GM15510 (cell line): ENCODE measurements at regions not wholly inside any gene's neighbourhood (a gene's known extent, or its start where the extent isn't known, plus 50 kb on each side); places are given as distances from the start of the nearest gene placed in this dataset.

Source experiments
- POLR2A ChIP-seq: IDR thresholded peaks from 3 replicates; pipeline ENCODE4 v1.6.1; 2011; ENCODE audit warnings: borderline replicate concordance; ENCODE audit not compliant: insufficient read length; ENCODE audit errors: extremely low read depth

DNA sequence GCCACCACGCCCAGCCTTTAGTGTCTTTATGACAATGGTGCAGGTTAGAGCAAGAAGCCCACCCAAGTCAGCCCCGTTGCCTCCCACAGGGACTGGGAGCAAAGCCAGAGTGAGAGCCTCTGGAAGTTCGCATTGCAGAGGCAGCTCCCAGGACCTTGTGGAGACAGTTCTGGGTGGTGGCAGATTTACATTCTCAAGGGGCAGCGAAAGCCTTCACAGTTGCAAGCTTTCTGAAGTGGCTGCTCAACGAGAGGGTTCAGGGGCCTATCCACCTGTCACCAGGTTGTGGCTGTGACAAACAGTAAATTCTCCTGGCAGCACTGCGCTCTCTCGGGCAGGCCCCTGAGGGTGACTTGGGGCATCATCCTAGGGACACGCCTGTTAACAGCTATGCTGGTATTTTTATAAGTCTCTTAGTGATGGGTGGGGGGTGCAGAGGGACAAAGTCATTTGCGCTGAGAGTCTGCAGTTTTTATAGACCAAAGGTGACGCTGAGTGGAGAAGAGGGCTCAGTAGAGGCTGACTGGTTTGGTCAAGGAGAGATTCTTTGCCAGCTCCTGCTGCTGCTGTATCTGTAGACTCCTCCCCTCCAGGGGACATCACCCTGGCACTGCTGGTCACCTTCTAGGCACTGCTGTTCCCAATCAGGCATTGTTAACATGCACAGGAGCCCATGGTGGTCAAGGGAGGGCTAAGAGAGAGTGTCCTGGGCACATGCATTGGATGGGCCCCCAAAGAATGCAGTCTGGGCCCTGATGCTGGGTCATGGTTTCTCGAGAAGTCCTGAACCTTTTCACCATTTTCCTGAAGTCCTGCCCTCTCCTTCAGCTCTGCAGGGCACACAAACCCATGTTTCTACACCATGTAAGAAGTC lies 57.5 kb upstream of the KLF13 start:
- no peak for TF ChIP-seq POLR2A

DNA sequence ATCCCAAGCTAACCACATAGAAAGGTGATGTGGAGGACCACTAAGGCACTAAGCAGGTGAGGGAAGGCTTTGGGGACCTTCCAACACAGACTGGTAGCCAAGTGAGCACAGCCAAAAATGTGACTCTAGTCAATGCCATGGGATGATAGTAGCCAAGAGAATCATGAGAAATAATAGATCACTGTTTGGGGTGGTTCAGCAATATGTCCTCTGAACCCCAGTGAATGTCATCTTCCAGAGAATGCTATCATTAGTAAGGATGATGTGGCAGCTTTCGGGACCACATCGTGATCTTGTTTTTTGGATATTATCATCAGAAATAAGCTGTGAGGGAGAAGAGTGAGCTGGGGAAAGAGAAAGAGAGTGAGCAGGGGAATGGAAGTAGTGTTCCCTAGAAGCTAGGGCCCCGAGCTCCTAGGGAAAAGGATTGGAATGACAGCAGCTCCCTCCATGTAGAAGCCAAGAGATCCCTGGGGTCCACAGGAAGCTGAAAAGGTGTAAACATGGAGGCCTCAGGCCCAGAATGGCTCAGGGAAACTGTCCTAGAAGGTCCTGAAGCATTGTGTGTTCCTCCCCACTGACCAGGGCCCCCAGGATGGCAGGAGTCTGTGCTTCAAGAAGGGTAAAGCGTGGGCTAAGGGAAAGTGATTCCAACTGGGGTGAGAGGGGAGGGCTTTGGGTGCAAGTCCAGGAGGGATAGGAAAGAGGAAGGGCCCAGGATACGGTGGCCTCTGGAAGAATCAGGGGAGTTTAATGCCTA lies 56.6 kb upstream of the KLF13 start:
- no peak for TF ChIP-seq POLR2A

DNA sequence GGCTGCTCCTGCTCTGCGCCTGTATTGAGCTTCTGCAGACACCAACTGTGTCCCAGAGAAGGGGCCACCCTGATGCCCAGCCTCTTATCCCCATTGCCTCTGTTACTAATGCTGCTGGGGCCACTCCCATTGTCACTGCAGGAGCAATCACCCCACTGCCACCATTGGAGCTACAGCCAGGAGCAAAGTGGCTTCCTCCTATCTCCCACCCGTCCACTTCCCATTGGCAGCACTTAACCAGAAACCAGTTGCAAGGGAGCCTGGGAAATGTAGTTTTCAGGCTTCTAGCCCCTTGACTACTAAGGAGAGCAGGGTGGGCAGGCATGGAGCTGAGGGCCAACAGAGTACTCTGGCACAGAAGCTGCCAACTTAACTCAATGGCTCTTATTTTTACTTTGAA lies 55.9 kb upstream of the KLF13 start:
- no peak for TF ChIP-seq POLR2A

DNA sequence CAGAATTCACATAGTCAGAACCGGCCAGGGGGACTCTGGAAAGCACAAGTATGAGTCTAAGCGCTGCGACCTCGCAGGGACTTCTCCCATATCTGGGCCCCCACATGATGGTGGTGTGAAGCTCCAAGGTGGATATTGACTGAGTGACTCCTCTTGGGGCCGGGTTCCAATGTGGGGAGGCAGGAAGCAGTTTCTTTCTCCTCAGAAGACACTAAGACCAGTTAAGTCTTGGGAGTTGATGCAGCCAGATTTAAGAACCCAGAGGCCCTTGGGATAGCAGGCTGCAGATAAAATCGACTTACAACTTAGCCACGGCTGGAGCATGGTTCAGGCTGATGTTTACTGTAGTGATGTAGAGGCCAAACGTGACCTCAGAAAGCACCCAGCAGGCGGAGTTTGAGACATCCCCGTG lies 55.4 kb upstream of the KLF13 start:
- TF ChIP-seq POLR2A = no peak

DNA sequence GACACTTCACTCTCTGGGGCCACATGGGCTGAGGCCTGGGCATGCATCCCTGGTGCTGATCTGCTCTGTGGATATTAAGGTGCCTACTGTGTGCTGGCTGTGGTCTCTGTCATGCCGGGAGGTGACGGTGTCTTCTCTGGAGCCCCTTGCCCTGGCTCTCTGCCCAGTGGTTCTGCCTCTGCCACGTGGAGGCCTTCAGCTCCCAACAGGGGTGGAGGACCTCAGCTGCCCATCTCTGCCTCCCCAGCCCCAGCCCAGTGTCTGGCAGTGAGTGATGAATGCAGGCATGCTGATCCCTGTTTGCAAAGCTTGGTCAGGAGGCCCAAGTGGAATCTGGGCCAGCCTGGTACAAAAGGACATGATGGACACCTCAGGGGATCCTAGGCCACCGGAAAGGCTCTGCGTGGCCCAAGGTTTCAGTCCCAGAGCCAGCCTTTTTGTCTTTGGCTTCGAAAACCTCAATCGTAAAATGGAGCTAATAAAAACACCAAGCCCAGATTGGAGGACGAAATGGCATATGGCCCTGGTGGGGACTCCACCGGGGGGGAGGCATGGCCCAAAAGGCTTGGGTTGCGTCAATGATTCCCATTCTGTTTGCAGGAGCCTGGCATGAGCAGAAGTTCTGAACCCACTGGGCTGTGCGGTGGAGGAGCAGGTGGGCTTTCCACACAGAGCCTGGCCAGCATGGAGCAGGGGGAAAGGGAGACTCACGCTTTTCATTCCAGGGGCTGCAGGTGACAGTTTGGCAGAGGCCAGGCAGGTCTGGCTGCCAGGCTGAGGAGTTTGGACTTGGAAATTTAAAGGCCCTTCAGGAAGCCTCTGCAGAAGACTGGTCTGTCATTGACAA lies 54.7 kb upstream of the KLF13 start:
- TF ChIP-seq POLR2A = no peak

DNA sequence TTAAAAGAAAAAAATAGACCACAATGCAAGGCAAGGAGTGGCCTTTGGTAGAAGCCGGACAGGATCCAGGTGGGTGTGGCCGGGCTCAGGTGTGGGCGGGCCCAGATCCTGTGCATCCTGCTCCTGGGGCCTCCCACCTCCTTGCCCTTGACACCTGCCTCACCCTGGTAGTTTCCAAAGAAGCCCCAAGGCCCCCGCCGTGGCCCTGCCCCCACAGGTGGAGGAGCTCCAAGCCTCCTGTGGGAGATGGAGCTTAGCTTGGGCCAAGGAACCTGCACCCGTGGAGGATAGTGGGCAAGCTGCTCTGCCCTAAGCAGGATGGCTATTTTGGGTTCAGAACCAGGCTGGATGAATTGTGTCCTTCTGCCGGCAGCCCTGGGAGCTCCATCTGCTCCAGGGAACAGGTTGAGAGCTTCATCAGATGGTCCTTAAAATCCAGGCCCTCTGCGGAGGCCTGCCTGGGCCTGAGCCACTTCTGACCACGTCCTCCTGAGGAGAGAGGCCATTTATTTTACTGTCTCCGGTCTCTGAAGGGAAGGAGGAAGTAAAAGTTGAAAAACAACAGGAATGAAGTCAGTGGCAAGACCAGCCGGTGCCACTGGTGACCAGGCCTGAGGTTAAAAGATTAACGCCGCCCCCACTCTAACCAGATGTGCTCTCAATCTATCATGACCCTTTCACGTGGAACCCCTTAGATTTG lies 53.9 kb upstream of the KLF13 start:
- TF ChIP-seq POLR2A = no peak

DNA sequence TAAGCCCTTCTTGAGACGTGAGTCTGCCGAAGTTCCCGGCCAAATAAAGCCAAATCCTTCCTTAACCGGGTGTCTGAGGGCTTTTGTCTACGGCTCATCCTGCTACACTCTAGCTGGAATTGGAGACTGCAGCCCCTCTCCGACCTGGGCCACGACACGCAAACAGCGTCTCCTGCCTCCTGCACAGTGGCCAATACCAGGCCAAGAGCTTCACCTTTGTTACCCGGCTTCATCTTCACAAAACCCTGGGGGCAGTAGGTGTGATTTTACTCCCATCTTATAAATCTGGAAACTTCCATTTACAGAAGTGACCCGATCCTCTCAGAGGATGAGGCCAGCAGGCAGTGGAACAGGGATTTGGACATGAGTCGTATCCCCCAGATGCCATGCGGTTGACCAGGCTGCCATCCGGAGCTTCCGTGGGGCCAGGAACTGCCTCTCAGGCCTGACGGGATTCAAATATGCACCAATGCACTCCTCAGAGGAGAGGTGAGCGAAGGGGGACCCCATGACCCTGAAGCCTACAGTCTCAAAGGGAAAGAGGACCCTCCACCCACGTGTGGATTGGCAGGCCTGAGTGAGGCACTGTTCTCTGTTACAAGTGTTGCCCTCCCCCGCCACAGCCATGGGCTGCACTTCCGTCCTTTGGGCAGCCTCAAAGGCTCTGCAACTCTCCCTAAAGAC lies 53.2 kb upstream of the KLF13 start:
- no peak for TF ChIP-seq POLR2A

DNA sequence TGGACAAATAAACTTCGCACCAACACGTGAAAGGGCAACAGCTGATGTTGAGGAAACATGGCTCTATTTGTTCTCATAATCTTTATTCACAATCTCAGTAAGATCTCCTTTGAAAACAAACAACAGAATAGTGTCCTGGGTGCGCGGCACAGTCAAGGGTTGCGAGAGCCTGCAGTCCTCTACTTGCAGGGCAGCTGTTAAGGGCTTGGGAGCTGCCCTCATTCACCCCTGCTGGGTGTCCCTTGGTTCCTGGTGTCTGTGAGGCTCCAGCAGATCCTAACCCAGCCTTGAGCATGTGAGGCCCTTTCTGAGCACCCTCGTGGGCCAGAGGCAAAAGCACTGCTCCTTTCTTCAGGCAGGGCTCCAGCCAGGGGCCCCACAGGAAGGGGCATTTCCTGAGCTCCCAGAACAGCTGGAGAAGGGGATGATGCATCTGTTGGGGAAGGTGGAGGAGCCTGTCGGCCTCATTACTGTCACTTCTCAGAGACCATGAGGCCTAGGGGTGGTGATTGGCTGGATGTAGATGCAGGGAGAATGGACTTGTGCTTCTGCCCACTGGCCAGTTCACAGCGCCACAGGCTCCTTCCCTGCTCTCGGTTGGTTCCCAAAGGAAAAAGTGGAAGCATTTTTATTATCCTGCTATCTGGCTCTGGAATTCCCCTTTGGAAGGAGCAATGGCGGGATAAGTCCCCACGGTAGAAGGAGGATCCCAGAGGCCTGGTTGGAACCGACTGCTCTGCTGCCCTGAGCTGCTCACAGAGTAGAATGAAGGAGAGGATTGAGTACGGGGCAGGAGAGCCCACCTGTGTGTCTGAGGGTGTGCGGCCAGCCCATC lies 51.9 kb upstream of the KLF13 start:
- TF ChIP-seq POLR2A = no peak

DNA sequence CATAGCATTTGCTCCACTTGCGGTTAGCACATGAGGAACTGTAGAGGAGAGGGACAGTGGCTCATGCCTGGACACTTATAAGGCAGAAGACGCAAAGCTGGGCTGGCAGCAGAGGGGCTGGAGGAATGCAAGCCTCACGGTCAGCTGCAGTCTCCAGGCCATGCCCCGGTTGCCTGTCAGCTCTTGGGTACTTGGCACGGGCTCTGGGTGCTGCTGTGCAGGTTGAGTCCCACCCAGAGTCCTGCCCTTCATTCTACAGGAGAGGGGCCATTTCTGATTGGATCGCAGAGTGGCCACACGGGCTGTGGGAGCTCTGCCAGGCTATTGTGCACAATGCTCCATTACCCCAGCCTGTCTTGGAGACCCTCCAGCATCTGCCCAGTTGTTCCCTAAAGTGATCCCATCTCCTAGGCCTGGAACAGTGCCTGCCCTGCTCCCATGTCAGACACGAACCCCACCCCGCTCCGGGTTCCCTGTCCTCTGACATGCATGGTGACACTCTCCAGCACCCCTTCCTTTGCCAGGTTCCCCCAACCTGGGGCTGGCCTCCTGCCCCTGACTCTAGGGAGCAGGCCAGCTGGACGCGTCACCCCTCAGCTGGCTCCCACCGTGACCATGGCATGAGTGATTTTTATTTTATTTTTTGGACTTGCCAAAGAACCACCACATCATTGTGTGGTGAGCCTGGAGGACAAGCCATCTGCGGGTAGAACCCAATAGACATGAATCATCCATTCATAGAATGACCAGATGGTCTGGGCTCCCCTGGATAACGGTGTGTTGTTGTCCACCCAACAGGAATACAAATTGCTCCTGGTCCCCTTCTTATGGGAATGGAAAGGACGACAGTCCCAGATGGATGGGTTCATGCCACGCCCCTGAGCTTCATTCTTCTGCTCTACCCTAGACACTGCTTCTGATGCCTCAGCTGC lies 51.0 kb upstream of the KLF13 start:
- no peak for TF ChIP-seq POLR2A

DNA sequence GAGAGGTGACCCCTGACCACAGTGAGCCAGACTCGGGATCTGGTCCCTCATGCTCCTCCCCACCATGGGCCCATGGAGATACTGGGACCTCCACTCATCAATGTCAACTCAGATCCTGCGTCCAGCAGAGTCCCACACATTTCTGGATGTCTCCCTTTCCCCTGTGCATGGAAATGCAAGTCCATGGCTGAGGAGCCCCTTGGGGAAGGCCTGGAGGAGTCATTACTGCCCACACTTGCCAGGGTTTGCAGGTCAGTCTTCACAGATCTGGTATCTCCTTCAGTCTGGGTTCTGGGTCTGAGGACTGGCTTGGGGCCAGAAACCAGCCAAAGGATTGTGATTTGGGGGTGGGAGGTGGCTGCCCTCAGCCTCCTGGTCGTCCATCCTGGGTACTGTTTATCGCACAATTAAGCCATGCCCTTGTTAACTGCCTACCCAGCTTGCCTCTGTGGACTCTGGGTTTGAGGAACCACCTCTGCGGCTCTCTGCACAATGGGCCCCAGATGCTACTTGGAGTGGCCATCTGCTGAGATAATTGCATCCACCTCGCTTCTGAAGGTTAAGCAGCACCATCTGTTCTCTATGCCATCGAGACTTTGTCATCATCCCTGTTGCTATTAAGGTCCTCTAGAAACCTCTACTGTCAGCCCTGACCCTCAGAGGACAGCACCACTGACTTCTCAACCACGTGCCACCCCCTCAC lies 49.9 kb upstream of the KLF13 start:
- TF ChIP-seq POLR2A = no peak
